Neuronal stem cell (in vitro differentiated cells): ENCODE measurements at regions not wholly inside any gene's neighbourhood (a gene's known extent, or its start where the extent isn't known, plus 50 kb on each side); places are given as distances from the start of the nearest gene placed in this dataset.

ENCODE experiments used
- DNase-seq: peaks from one replicate; pipeline ENCODE4 v3.0.0-alpha.2; 2013; ENCODE audit warnings: low spot score
- H2AFZ ChIP-seq: one replicate; pipeline ENCODE4 v1.6.1; 2013; ENCODE audit warnings: mild to moderate bottlenecking, low read length, inconsistent platforms
- H2AK5ac ChIP-seq: 2 replicates; pipeline ENCODE4 v1.6.1; 2013; ENCODE audit warnings: low read depth, mild to moderate bottlenecking, inconsistent platforms, low read length, moderate library complexity, mixed read lengths
- H2BK120ac ChIP-seq: 2 replicates; pipeline ENCODE4 v1.6.1; 2013; ENCODE audit warnings: low read depth, mild to moderate bottlenecking, inconsistent platforms, low read length, moderate library complexity, mixed read lengths
- H2BK12ac ChIP-seq: one replicate; pipeline ENCODE4 v1.6.1; 2013; ENCODE audit warnings: low read length, inconsistent platforms
- H2BK15ac ChIP-seq: 2 replicates; pipeline ENCODE4 v1.6.1; 2013; ENCODE audit warnings: mild to moderate bottlenecking, low read length, inconsistent platforms, mixed read lengths
- H2BK5ac ChIP-seq: one replicate; pipeline ENCODE4 v1.6.1; 2013; ENCODE audit warnings: inconsistent platforms, mild to moderate bottlenecking, low read length, moderate library complexity
- H3K14ac ChIP-seq: one replicate; pipeline ENCODE4 v1.6.1; 2013; ENCODE audit warnings: low read length, inconsistent platforms
- H3K18ac ChIP-seq: 2 replicates; pipeline ENCODE4 v1.6.1; 2013; ENCODE audit warnings: low read length, inconsistent platforms
- H3K23ac ChIP-seq: 2 replicates; pipeline ENCODE4 v1.6.1; 2013; ENCODE audit warnings: low read depth, mild to moderate bottlenecking, mixed read lengths, low read length, inconsistent platforms; ENCODE audit not compliant: poor library complexity
- H3K27ac ChIP-seq: replicated peaks from 3 replicates; pipeline ENCODE4 v1.5.1; 2013; ENCODE audit warnings: low read length, inconsistent platforms
- H3K27me3 ChIP-seq, 3 experiments: 2 replicates each; pipeline ENCODE4 v1.6.1; 2013; ENCODE audit warnings: low read length in 3 of 3, mild to moderate bottlenecking in 2 of 3, inconsistent platforms in 1 of 3, low read depth in 1 of 3, mixed read lengths in 1 of 3, moderate library complexity in 1 of 3; ENCODE audit not compliant: control insufficient read depth in 3 of 3, insufficient read depth in 3 of 3
- H3K36me3 ChIP-seq, 2 donors: replicated peaks in 1 of 2; 2 replicates each; pipeline ENCODE4 v1.6.1; 2013; ENCODE audit warnings: low read length in 2 of 2; ENCODE audit not compliant: control insufficient read depth in 2 of 2, insufficient read depth in 2 of 2
- H3K4ac ChIP-seq: 2 replicates; pipeline ENCODE4 v1.6.1; 2013; ENCODE audit warnings: inconsistent platforms, mild to moderate bottlenecking, low read length, moderate library complexity
- H3K4me1 ChIP-seq, 2 donors: 1 replicate in 1 of 2; 2 replicates in 1 of 2; pipeline ENCODE4 v1.6.1; 2013; ENCODE audit warnings: low read length in 2 of 2, low read depth in 1 of 2; ENCODE audit not compliant: control insufficient read depth in 2 of 2, insufficient read depth in 1 of 2
- H3K4me2 ChIP-seq: one replicate; pipeline ENCODE4 v1.6.1; 2013; ENCODE audit warnings: mild to moderate bottlenecking, low read length, inconsistent platforms; ENCODE audit not compliant: insufficient read depth, poor library complexity, severe bottlenecking
- H3K4me3 ChIP-seq, 2 donors: 2 replicates each; pipeline ENCODE4 v1.5.1; 2013; ENCODE audit warnings: low read length in 2 of 2, mild to moderate bottlenecking in 2 of 2, inconsistent platforms in 1 of 2, moderate library complexity in 1 of 2
- H3K79me1 ChIP-seq: one replicate; pipeline ENCODE4 v1.6.1; 2013; ENCODE audit warnings: low read depth, mild to moderate bottlenecking, inconsistent platforms, low read length, moderate library complexity
- H3K9ac ChIP-seq: one replicate; pipeline ENCODE4 v1.6.1; 2013; ENCODE audit warnings: mild to moderate bottlenecking, low read depth, low read length, inconsistent platforms; ENCODE audit not compliant: poor library complexity
- H3K9me3 ChIP-seq, 2 donors: replicated peaks in 1 of 2; 2 replicates each; pipeline versions ENCODE3 to v1.6.1; 2013; ENCODE audit warnings: low read length in 2 of 2, mild to moderate bottlenecking in 2 of 2, inconsistent platforms in 1 of 2, low read depth in 1 of 2, mixed read lengths in 1 of 2, moderate library complexity in 1 of 2; ENCODE audit not compliant: control insufficient read depth in 2 of 2, insufficient read depth in 1 of 2
- H4K8ac ChIP-seq: one replicate; pipeline ENCODE4 v1.6.1; 2013; ENCODE audit warnings: low read depth, mild to moderate bottlenecking, inconsistent platforms, low read length, moderate library complexity
- H4K91ac ChIP-seq: one replicate; pipeline ENCODE4 v1.6.1; 2013; ENCODE audit warnings: low read length, low read depth, mild to moderate bottlenecking, inconsistent platforms; ENCODE audit not compliant: poor library complexity
- WGBS, 2 donors: extraction: QIAGEN DNeasy Blood & Tissue Kit; methylation state at CpG; one replicate each; pipeline ENCODE4 v1.1.7; 2013; ENCODE audit warnings: missing lambda C conversion rate in 2 of 2, mixed read lengths in 1 of 2; ENCODE audit not compliant: insufficient read length in 2 of 2, insufficient replicate concordance in 1 of 2; ENCODE audit errors: extremely low coverage in 2 of 2; 5-methylcytosine and 5-hydroxymethylcytosine counted together

- Histone ChIP-seq H2AK5ac (no peak overlapping the region), H2BK120ac (no peak overlapping the region), H4K91ac (no peak overlapping the region), H3K79me1 (no peaks in the 10 kb centered on the region), H3K9me3 (no peaks in the 10 kb centered on the region), H3K4me2 (no peak overlapping the region), H4K8ac (no peak overlapping the region), H3K18ac (no peak overlapping the region), H3K27me3 (no peaks in the 10 kb centered on the region), H3K27ac (no peak overlapping the region), H3K4ac (no peak overlapping the region), H3K4me1 (no peaks in the 10 kb centered on the region), H2BK5ac (no peak overlapping the region), H3K36me3 (no peaks in the 10 kb centered on the region), H3K14ac (no peak overlapping the region), H2BK12ac (no peak overlapping the region), H3K23ac (no peak overlapping the region), H3K4me3 (no peak overlapping the region), H2BK15ac (no peak overlapping the region), H2AFZ (no peak overlapping the region), H3K9ac (no peak overlapping the region)
- WGBS, 2 donors, result no CpG with 5 or more reads among the region's 1 CpG
- DNase-seq, result no peak
These were observed 467.9 kb downstream of the MRPL39 start for GRCh38 chr21:25139414-25139813.

DNA sequence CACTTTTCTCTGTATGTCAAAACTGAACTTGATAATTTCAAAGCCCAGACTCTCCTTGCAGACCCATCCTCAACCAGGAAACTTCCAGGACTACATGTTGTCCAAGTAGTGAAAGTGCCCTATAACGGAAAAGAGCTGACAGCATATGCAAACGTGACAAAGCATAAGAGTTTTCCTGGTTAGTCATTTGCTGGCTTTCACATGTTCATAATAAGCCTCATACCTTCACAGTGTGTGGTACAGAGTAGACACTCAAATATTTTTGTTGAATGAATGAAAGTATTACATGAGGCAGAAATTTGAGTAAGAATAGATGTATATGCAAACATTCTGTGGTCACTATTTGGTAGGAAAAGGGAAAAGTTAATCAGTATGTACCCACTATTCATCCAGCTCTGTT is 473.3 kb downstream of the MRPL39 start:
- Histone ChIP-seq H3K18ac (no peak overlapping the region), H2BK15ac (no peak overlapping the region), H2AK5ac (no peak overlapping the region), H3K23ac (no peak overlapping the region), H4K91ac (no peak overlapping the region), H3K9me3 (no peaks in the 10 kb centered on the region), H3K4ac (no peak overlapping the region), H2BK5ac (no peak overlapping the region), H2BK120ac (no peak overlapping the region), H3K4me1 (no peaks in the 10 kb centered on the region), H2BK12ac (no peak overlapping the region), H3K4me3 (no peak overlapping the region), H3K27ac (no peak overlapping the region), H3K14ac (no peak overlapping the region), H3K27me3 (no peaks in the 10 kb centered on the region), H2AFZ (no peak overlapping the region), H3K4me2 (no peak overlapping the region), H3K9ac (no peak overlapping the region), H3K36me3 (no peaks in the 10 kb centered on the region), H3K79me1 (no peaks in the 10 kb centered on the region), H4K8ac (no peak overlapping the region)
- WGBS, 2 donors, result no CpG with 5 or more reads among the region's 2 CpGs
- DNase-seq, result no peak

DNA sequence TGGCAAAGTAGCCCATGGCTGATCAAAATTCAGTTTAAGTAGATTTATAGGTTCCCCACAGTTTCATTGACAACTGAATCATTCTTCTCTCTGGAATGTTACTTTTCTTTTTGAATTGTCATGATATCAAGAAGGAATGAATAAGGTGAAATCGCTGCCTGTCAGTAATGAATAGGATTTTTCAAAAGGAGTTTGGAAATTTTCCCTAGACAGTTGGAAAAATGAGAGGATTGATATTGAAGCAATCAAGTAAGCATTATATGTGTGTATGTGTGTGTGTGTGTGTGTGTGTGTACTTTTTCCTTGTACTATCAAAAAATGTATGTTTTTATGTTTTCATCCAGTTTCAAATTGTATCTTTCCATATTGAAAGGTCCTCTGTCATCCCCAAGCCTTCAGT is 479.5 kb downstream of the MRPL39 start:
- no peak for DNase-seq
- H3K23ac ChIP-seq, result no peak overlapping the region
- no peak overlapping the region for H3K18ac ChIP-seq
- H3K27me3 ChIP-seq, result no peaks in the 10 kb centered on the region
- no peak overlapping the region for H3K4me2 ChIP-seq
- H2AFZ ChIP-seq, result no peak overlapping the region
- no peak overlapping the region for H3K9ac ChIP-seq
- H3K27ac ChIP-seq, result no peak overlapping the region
- H3K79me1 ChIP-seq, result no peaks in the 10 kb centered on the region
- no peaks in the 10 kb centered on the region for H3K9me3 ChIP-seq
- H3K4me3 ChIP-seq, result no peak overlapping the region
- no peak overlapping the region for H2AK5ac ChIP-seq
- no peak overlapping the region for H2BK15ac ChIP-seq
- no peak overlapping the region for H2BK12ac ChIP-seq
- H3K4me1 ChIP-seq, result no peaks in the 10 kb centered on the region
- H4K91ac ChIP-seq, result no peak overlapping the region
- H3K4ac ChIP-seq, result no peak overlapping the region
- H2BK5ac ChIP-seq, result no peak overlapping the region
- no peaks in the 10 kb centered on the region for H3K36me3 ChIP-seq
- no CpG with 5 or more reads among the region's 1 CpG for WGBS, 2 donors
- H4K8ac ChIP-seq, result no peak overlapping the region
- no peak overlapping the region for H3K14ac ChIP-seq
- no peak overlapping the region for H2BK120ac ChIP-seq

DNA sequence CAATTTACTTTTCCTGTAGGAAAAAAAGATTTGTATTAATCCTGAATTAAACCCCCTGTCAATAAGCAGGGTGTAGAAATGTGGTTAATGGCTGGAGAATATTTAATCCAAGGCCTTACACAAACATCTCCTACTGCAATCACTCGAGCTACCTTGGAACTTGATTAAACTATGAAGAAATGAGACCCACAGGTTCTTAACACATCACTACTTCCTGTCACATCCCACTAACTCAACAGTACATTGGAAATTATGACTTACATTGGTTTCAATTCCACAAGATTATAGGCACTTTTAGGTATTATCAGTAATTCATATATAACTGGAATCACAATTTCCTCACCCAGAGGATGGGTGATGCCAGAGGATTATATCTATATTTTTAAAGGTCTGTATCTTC is 480.3 kb downstream of the MRPL39 start:
- H4K91ac ChIP-seq, result no peak overlapping the region

More for the DNA sequence above, 480.3 kb downstream of the MRPL39 start:
- Histone ChIP-seq H2BK15ac (no peak overlapping the region), H2BK120ac (no peak overlapping the region), H3K36me3 (no peaks in the 10 kb centered on the region), H3K4me1 (no peaks in the 10 kb centered on the region), H2AK5ac (no peak overlapping the region), H3K9me3 (no peaks in the 10 kb centered on the region), H3K18ac (no peak overlapping the region), H4K8ac (no peak overlapping the region), H3K14ac (no peak overlapping the region), H3K9ac (no peak overlapping the region), H3K23ac (no peak overlapping the region), H2AFZ (no peak overlapping the region), H2BK5ac (no peak overlapping the region), H3K4me2 (no peak overlapping the region), H3K4ac (no peak overlapping the region), H2BK12ac (no peak overlapping the region), H3K4me3 (no peak overlapping the region), H3K27ac (no peak overlapping the region), H3K27me3 (no peaks in the 10 kb centered on the region), H3K79me1 (no peaks in the 10 kb centered on the region)
- DNase-seq, result no peak
- no CpG with 5 or more reads among the region's 1 CpG for WGBS, 2 donors
